ENCODE measurements at regions not wholly inside any gene's neighbourhood (a gene's known extent, or its start where the extent isn't known, plus 50 kb on each side); places are given as distances from the start of the nearest gene placed in this dataset.

DNA sequence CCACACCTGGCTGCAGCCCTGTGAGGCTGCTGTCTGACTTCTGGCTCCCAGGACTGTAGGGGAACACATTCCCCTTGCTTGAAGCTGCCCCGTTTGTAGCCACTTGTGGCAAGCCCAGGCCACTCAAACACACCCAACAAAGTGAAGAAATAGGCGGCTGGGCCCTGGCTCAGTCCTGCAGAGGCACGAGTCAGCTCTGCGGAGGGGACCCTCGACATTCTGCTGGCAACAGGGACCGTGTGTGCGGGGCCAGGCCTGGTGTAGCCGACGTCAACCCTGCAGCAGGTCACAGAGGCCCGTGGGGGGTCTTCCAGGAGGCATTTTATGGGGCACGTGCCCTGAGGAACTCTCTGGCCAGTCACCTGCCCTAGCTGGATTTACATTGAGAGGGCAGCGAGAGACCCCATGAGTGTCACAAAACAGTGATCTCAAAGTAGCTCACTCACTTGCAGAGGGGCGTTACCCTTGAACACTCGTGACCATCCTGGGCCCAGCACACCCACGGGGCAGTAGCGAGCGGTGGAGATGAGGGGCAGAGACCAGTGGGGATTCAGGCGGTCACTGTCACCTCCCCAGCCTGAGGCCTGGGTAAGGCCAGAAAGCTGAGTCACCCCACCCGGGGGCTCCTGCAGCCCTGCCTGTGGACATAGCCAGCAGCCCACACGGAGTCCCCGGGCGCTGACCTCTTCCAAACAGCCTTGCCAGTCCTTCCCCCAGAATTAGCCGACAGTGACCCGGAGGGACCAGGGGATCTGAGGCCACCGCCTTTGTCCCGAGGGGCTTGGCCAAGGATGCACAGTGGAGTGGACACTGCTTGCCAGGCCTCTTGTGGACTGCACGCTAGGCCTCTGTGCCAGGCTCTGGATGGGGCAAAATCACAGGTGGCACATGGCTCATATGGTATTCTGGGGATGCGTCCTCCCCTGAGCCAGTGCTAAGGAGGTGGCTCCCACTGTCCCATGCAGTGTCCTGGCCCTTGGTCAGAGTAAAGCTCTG is 139.5 kb downstream of the CTTN start:
- no peak for DNase-seq

DNA sequence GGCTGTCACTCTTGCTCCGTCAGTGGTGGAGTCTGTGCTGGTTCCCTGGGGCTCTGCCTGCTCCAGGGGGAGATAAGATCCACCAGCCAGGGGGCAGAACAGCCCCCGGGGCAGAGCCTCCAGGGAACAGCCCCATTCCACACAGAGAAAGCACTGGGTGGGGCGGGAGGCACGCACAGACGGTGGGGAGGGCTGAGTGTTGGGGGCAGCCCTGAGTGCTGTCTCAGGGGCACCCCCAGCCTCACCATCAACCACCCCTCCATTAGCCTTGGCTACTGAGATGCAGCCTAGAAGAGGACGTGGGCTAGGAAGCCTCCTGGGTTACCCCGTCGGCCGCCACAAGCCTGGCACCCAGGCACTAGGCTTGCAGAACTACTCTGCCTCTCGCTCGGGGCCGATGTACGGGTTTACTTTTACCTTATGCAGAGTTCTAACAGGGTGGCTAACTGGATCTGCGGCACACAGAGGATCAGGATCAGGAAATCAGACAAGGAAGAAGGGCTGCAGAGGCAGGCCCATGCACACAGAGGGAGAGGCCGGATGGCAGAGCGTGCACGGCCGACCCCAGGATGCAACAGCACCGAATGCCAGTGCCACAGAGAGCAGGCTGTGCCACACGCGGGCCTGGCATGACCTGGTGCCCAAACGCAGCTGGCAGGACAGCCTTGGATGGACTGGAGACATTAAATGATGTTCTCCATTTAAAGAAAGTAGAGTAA is 140.5 kb downstream of the CTTN start:
- no peak for DNase-seq

DNA sequence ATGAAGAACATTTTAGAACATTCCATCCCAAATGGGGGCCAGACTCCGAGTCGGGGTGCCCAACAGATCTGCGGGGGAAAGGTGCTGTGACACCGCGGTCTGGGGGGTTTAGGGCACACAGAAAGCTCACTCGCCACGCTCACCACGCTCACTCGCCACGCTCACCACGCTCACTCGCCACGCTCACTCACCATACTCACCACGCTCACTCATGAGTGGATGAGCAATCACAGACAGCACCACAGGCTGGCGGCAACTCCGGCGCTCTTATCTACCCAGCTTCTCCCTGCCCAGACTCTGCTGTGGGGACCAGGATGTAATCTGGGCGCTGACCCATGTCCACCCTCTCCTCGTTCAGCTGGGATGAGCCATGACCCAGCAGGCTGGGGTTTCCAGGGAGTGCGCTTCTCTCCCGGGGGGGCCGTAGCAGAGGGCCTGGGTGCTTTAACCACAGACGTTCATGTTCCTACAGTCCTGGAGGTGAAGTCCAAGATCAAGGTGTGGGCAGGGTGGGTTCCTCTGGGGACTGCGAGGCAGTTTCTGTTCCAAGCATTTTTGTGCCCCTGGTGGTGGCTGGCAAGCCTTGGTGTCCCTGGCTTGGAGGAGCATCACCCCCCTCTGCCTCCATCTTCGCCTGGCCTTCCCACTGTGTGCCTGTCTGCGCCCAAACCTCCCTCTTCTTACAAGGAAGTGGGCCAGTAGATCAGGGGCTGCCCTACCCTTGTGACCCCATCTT is 141.2 kb downstream of the CTTN start:
- no peak for DNase-seq

DNA sequence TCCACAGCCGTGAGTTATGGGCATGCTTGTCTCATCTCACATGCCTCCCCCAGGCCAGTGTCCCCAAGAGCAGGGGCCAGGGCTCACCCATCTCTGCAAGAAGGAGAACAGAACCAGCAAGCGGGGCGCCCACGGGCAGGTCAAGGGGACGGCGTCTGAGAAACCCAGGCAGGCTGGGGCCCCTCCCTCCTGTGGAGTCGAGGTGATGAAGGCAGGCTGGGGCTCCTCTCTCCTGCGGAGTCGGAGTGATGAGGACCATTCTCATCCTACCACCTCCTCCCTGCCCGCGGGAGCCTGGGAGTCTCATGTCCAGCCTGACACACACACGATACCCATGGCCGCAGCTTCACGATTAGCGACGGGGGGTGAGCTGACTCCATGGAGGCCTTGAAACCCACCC is 141.9 kb downstream of the CTTN start:
- no peak for DNase-seq

DNA sequence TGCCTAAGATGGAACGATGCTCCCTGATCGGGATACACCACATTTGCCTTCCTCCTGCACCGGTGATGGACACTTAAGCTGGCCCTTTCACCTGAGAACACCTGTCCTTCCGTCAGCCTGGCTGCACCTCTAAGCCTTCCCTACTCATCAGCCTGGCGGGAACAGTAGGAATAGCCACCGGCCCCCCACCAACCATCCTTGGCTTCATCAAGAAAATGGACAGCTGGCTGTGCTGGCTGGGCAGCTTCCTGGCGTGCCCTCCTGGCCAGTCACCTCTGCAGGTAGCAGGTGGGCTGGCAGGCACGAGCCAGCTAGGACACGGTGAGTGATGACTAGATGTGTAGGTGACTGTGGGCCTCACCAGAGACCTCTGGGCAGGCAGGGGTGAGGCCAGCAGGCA is 142.8 kb downstream of the CTTN start:
- no peak for DNase-seq

DNA sequence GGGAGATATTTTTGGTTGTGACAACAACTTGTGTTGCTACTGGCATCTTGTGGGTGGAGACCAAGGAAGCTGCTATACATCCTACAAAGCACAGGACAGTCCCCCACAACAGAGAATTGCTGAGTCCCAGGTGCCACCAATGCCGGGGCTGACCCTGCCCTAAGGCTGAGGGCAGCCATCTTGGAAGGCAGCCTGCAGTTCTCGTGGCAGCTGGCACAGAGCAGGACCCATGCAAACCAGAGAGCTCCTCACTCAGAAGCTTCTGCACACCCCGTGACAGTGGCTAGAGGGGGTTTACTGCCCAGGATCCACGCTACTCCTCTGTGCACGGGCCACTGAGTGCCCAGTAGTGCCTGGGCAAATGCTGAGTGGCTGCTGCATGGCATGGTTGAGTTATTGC is 143.4 kb downstream of the CTTN start:
- no peak for DNase-seq

DNA sequence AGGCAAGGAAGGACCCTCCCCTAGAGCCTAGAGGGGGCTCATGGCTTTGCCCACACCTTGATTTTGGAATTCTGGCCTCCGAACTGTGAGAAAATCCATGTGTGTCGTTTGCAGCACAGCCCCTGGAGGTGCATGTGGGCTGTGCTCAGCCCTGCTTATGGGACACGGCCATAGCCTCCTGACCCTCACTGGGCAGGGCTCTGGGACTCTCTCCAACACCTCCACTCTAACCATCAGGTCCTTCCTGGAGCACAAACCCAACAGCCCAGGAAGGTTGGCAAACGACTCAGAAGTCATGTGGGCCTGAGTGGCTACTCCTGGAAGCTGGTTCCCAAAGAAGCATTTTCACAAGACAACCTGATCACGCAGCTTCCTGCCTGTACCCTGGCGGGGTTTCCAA is 144.1 kb downstream of the CTTN start:
- DNase-seq = no peak

DNA sequence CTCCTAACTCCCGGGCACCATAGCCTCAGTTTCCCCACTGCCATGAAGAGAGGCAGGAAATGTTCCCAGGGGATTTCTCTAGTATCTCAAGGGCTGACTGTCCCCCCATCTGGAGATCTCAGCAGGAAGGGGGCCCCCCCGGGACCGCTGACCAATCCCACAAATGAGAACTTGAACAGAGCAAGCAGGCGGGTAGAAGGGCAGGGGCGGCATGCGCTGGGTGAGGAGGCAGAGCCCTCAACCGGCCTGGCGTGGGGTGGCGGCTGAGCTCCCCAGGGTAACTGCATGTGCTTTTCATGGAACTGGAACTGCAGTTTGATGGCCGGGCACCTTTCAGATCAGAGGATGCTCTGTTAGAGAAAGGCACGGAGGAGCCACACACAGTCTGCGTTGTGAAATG is 144.5 kb downstream of the CTTN start:
- no peak for DNase-seq

DNA sequence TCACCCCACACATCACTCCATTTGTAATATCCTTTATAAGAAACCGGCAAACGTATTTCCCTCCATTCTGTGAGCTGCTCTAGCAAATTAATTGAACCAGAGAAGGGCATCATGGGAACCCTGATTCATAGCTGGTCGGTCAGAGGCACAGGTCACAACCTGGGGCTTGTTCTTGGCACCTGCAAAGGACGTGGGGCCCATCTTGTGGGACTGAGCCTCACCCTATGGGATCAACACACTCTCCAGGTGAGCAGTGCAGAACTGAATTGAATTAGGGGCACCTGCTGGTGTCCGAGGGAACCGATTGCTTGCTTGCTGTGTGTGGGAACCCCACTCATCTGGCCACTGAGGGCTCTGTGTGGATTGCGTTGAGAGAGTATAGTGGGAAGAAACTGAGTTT is 145.3 kb downstream of the CTTN start:
- DNase-seq = no peak

DNA sequence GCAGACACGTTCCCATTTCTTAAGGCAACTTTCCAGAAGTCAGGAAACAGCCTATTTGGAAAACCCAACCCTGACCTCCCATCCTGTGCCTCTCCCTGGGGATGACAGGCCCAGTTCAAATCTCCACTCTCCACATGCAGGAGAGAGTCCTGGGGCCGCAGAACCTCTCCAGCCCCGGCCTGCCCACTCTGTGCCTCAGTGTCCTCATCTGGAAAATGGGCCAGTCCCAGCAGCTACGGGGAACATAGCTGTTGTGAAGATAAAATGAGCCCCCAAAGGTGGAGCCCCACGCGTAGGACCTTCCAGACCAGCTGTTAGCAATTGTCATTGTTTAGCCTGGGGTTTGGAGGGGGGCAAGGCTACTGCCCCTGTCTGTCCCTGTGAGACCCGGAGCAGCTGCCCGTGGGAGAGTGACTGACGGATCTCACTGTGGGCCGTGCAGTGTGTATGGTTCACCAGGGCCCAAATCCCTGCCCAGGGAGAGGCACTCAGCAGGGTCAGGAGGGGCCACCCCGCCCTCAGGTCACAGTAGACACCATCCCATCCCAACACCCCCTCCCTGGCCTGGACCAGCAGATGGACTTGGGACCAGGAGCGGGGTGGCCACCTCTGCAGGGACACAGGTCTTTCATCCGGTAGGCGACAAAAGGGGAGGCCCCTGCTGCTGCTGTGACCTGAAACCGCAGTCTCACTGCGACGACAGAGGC is 145.9 kb downstream of the CTTN start:
- no peak for DNase-seq

DNA sequence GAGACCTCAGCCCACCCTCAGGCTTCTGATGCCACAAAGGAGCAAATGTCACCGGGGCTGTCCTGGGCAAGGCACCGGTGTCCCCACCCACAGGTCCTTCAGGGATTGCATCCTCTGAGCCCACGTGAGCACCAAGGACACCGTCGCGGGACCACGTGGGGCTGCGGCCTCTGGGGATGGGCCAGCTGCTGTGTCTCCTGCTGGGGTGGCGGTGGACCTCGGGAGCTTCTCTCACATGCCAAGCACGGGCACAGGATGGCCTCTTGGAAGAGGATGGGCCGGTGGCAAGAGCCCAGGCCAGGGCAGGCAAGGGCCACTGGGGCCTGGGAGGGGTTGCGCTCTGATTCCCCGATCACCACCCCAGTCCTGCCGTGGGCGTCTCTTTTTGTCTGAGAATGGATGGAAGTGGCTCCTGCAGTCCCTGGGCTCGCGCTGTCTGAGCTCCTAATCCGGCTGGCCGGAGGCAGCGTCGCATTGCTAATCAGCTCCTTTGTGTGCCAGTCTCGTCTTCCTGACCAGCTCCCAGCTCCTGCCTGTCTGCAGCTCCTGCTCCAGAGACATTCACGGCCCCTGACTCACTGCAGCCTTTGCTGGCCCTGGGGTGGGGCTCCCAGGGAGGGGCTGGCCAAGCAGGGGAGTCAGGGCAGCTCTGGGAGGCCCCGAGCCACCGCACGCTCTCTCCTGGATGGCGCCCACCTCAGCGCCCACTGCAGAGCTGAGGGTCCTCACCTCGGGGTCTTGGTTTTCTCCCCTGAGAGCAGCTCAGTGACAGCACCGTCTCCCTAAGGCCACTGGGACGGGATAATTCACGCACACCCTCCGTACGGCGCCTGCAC is 146.7 kb downstream of the CTTN start:
- no peak for DNase-seq

DNA sequence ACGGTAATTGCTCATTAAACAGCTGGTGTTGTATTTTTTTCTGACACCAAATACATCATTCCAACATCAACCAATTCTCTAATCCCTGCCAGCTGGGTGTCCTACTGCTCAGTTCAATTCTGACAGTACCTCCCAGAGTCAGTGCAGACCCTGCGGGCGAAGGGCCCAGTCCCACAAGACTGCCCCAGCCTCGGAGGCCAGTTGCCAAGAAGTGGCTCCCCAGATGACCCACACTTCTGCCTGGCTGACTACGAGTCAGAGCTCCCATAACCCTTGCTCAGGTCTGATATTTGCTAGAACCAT is 147.2 kb downstream of the CTTN start:
- no peak for DNase-seq

DNA sequence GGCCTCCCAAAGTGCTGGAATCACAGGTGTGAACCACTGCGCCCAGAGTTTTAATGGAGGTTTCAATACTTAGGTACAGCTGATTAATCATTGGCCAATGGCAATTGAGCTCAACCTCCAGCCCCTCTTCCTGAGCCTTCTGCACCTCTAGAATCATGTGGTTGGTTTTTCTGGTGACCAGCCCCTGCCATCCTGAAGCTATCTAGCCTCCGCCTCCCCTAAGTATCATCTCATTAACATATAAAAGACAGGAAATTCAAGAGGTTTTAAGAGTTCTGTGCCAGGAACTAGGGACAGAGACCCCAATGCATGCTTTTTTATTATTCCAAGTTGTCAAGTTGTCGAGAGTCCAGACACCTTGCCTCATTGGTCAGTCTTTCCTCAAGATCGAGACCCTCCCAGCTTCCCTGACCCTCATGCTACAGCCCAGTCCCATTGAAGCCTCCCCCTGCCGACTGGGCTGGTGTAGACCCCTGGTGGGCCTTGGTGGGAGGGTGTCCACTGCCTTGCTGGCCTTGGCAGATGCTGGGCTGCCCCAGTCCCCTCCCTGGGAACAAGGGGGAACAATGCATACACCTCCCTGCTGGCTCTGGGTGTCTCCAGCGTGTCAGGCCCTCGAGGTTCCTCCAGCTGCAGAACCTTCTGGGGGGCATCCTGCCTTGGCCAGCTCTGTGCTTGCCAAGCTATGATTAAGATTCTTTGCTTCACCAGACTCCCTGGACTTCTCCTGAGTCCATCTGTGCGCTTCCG is 148.0 kb downstream of the CTTN start:
- DNase-seq = no peak

DNA sequence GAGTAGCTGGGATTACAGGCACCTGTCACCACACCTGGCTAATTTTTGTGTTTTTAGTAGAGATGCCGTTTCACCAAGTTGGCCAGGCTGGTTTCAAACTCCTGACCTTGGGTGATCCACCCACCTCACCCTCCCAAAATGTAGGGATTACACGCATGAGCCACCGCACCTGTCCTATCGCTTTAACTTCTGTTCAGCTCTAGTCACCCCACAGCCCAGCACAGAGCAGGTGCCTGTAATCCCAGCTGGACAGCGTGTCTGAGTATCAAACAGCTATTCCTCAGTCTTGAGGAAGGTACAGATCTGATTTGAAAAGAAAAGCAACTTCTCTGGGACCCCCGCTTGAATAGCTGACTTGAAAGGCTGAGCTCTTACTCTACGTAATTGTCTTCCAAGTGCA is 149.1 kb downstream of the CTTN start:
- DNase-seq = no peak

DNA sequence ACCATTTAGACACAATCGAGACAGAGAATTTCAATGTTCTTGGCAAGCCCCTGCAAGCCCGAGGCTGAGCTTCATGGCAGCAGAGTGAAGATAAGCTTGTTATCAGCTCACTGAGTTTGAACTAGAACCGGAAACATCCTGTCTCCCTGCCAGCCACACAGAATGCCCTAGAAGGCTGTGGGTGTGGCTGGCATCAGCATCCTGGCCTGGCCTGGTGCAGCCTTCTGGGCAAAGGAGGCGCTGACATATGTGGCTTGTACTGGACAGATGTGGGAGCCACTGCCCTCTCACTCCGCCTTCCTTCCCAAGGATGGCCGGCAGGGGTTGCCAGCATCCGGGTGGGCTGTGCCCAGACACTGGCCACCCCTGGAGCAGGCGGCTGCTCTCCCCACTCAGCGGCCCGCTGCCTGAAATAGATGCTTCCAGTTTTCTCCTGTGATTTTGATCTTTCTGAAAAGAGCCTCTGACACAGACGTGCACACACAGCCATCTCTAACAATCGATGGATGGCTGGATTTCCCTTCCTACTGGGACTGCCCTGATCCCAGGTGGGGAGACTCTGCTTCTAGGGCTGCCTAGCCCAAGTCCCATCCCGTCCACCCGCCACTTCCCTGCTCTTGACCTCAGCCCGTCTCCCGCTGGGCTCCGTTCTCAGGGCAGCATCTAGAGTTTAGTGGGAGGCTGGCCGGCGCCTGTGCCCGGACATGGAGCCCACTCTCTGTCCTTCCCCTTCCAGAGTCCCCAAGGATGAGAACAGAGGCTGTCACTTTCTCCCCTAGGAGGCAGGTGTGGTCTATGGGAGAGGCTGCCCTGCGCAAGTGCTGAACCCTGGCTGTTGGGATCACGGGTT is 149.7 kb downstream of the CTTN start:
- DNase-seq = no peak

DNA sequence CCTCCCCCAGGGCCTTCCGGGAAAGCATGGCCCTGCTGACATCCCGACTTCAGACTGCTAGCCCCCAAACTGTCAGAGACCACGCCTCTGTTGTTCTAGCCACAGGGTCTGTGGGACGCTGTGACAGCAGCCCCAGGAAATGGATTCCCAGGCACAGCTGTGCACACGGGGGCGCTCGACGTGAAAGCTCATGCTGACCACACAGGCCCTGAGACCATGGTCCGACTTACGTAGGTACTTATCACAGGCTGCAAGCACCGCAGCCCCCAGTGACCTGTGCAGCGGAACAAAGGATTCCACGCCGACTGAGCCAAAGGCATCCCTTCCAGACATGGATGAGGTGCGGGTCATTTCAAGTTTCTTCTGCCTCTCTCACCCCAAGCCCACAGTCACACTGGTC is 150.6 kb downstream of the CTTN start:
- DNase-seq = no peak

DNA sequence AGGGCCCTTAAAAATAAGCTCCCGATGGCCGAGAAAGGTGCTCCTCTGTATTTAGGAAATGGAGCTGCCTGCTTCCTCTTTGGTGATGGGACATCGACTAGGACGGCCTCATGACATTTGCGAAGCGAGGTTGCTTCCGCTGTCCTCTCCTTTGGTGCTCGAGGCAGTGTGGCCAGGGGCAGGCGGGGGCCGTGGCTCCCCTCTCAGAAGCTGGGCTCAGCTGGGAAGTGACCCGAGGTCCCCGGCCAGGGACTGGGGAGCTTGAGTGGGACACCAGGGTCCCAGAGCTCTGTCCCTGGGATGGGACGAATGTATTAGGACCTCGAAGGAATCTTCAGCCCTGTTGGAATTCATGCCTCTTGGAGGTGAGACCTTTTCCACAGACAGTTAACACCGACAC is 151.1 kb downstream of the CTTN start:
- DNase-seq = no peak

DNA sequence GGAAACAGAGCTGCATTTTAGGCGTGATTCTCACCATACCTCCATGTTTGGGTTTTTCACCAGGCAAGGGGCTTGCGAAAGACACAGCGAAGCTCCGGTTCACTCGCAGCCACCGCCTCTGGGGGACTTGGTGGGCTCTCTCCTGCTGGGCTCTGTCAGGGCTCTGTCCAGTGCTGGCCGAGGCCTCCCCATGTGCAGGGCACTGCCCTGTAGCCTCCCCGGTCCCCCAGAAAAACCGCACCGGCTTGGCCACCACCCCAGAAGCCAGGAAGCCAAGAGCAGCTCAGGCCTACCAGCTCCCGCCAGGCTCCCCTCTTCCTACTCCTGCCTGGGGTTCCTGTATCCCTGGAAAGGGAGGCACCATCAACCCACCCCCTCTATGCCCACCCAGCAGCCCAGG is 151.5 kb downstream of the CTTN start:
- no peak for DNase-seq

DNA sequence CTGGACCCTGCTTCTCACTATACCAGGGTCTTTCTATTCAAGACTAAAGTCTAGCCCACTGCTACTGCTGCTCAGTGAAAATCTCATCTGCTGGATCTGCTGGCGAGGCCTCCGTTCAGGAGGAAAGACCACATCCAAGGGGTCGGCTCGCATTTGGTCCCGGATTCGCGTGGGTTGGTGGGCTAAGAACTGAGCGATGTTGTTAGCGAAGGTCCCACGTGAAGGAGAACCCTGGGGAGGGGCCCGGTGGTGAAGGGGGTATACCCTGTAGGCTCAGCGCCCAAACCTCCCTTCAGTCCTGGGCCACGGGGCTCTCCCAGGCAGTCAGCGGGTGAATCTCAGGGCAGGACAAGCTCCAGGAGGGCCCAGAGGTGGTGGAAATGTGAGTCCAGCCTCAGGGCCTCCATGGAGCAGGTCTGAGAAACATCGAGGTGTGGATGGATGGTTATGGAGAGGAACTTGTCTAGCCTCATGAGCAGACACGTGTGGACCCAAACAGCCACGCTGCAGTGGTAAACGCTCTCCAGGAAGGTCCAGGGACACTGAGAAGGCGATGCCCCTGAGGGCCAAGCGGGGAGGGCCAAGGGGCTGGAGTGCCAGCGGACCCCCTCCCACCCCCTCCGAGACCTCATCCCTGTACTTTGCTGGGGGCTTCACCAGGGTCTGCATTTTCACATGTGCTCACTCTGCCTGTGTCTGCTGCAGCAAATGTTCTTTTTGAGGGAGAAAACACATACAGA is 152.3 kb downstream of the CTTN start:
- DNase-seq = no peak
